HG02571 (cell line): ENCODE measurements at regions not wholly inside any gene's neighbourhood (a gene's known extent, or its start where the extent isn't known, plus 50 kb on each side); places are given as distances from the start of the nearest gene placed in this dataset.

Source experiments
- ATAC-seq: cut with Tn5 transposase; IDR thresholded peaks from one replicate; pipeline ENCODE4 v1.9.1; 2021; ENCODE audit warnings: mild to moderate bottlenecking, moderate library complexity; ENCODE audit not compliant: unreplicated experiment

GRCh38 chr9:20048437-20048836 lies 259.6 kb upstream of the SLC24A2 start:
- ATAC-seq, result no peak

- ATAC-seq, result no peak
These were observed 255.8 kb upstream of the SLC24A2 start for GRCh38 chr9:20044686-20045085.

- ATAC-seq, result no peak
These were observed 254.6 kb upstream of the SLC24A2 start for GRCh38 chr9:20043461-20043860.

GRCh38 chr9:20043035-20043434 lies 254.2 kb upstream of the SLC24A2 start:
- ATAC-seq, result no peak

- ATAC-seq, result no peak
These were observed 253.4 kb upstream of the SLC24A2 start for GRCh38 chr9:20042128-20042711.

- no peak for ATAC-seq
These were observed 252.9 kb upstream of the SLC24A2 start for GRCh38 chr9:20041697-20042081.

- ATAC-seq, result no peak
These were observed 252.3 kb upstream of the SLC24A2 start for GRCh38 chr9:20040991-20041696.

- no peak for ATAC-seq
These were observed 248.9 kb upstream of the SLC24A2 start for GRCh38 chr9:20037699-20038098.

- no peak for ATAC-seq
These were observed 244.7 kb upstream of the SLC24A2 start for GRCh38 chr9:20033511-20033910.

GRCh38 chr9:20032413-20033006 lies 243.7 kb upstream of the SLC24A2 start:
- ATAC-seq, result no peak

- no peak for ATAC-seq
These were observed 243.0 kb upstream of the SLC24A2 start for GRCh38 chr9:20031836-20032235.

- no peak for ATAC-seq
These were observed 241.8 kb upstream of the SLC24A2 start for GRCh38 chr9:20030671-20031070.

- ATAC-seq, result no peak
These were observed 241.4 kb upstream of the SLC24A2 start for GRCh38 chr9:20030221-20030620.

GRCh38 chr9:20028849-20029231 lies 240.0 kb upstream of the SLC24A2 start:
- no peak for ATAC-seq

GRCh38 chr9:20028192-20028848 lies 239.5 kb upstream of the SLC24A2 start:
- ATAC-seq, result no peak

GRCh38 chr9:20023961-20024571 lies 235.2 kb upstream of the SLC24A2 start:
- no peak for ATAC-seq

- no peak for ATAC-seq
These were observed 234.5 kb upstream of the SLC24A2 start for GRCh38 chr9:20023210-20023905.

GRCh38 chr9:20022410-20022809 lies 233.6 kb upstream of the SLC24A2 start:
- ATAC-seq, result no peak

- no peak for ATAC-seq
These were observed 227.8 kb upstream of the SLC24A2 start for GRCh38 chr9:20016611-20017010.

- ATAC-seq, result no peak
These were observed 226.6 kb upstream of the SLC24A2 start for GRCh38 chr9:20015427-20015931.

GRCh38 chr9:20014168-20014567 lies 225.3 kb upstream of the SLC24A2 start:
- ATAC-seq, result no peak
